Nephron (organoid): ENCODE measurements at regions not wholly inside any gene's neighbourhood (a gene's known extent, or its start where the extent isn't known, plus 50 kb on each side); places are given as distances from the start of the nearest gene placed in this dataset.
"Not testable (repeated sequence)": the region's sequence is repeated elsewhere in the genome, so short reads cannot be mapped to it uniquely, and the experiment has no call there.

ENCODE experiments used
- H3K27ac Mint-ChIP-seq, 3 experiments: 2 replicates each; pipeline ENCODE4 v1.8.0; 2020; ENCODE audit warnings: mixed read lengths in 3 of 3, mild to moderate bottlenecking in 2 of 3, moderate library complexity in 1 of 3
- H3K27me3 Mint-ChIP-seq: 2 replicates; pipeline ENCODE4 v1.8.0; 2021; ENCODE audit warnings: low read depth, mild to moderate bottlenecking, moderate library complexity, mixed read lengths
- H3K36me3 Mint-ChIP-seq: 2 replicates; pipeline ENCODE4 v1.8.0; 2020; ENCODE audit warnings: low read depth, mixed read lengths
- H3K4me1 Mint-ChIP-seq: 2 replicates; pipeline ENCODE4 v1.8.0; 2020; ENCODE audit warnings: mixed read lengths
- H3K4me3 Mint-ChIP-seq, 3 experiments: 2 replicates each; pipeline ENCODE4 v1.8.0; 2020; ENCODE audit warnings: mild to moderate bottlenecking in 3 of 3, mixed read lengths in 3 of 3, moderate library complexity in 2 of 3
- H3K9me3 Mint-ChIP-seq: 2 replicates; pipeline ENCODE4 v1.8.0; 2020; ENCODE audit warnings: mixed read lengths
- TF ChIP-seq, protein P1 (sequence below), 3 experiments: fragments of 200-600 bp; sonication (generic); IDR thresholded peaks; one replicate each; pipeline ENCODE4 v1.5.0; 2021; ENCODE audit warnings: antibody characterized with exemption in 3 of 3; ENCODE audit not compliant: unreplicated experiment in 3 of 3

GRCh38 chr5:118126159-118126558 lies 862.2 kb downstream of the DTWD2 start:
- Mint-ChIP-seq H3K9me3 (no peaks in the 10 kb centered on the region), H3K27ac (no peak overlapping the region), H3K4me1 (no peaks in the 10 kb centered on the region), H3K36me3 (no peaks in the 10 kb centered on the region), H3K4me3 (no peak overlapping the region), H3K27me3 (no peaks in the 10 kb centered on the region)
- TF ChIP-seq, protein P1, sequence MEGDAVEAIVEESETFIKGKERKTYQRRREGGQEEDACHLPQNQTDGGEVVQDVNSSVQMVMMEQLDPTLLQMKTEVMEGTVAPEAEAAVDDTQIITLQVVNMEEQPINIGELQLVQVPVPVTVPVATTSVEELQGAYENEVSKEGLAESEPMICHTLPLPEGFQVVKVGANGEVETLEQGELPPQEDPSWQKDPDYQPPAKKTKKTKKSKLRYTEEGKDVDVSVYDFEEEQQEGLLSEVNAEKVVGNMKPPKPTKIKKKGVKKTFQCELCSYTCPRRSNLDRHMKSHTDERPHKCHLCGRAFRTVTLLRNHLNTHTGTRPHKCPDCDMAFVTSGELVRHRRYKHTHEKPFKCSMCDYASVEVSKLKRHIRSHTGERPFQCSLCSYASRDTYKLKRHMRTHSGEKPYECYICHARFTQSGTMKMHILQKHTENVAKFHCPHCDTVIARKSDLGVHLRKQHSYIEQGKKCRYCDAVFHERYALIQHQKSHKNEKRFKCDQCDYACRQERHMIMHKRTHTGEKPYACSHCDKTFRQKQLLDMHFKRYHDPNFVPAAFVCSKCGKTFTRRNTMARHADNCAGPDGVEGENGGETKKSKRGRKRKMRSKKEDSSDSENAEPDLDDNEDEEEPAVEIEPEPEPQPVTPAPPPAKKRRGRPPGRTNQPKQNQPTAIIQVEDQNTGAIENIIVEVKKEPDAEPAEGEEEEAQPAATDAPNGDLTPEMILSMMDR (IDR thresholded peaks at IDR 0.05; ENCODE audit: unreplicated experiment in 3 of 3), result no peak

- TF ChIP-seq, protein P1 (IDR thresholded peaks at IDR 0.05; ENCODE audit: unreplicated experiment in 3 of 3), result no peak
- Mint-ChIP-seq H3K27me3 (no peaks in the 10 kb centered on the region), H3K4me1 (no peaks in the 10 kb centered on the region), H3K36me3 (no peaks in the 10 kb centered on the region), H3K27ac (no peak overlapping the region), H3K9me3 (no peaks in the 10 kb centered on the region), H3K4me3 (no peak overlapping the region)
Observed at GRCh38 chr5:118125687-118126086, 862.7 kb downstream of the DTWD2 start.

- no peaks in the 10 kb centered on the region for H3K27me3 Mint-ChIP-seq
- H3K36me3 Mint-ChIP-seq, result no peaks in the 10 kb centered on the region
- no peak overlapping the region for H3K4me3 Mint-ChIP-seq
- H3K9me3 Mint-ChIP-seq, result no peaks in the 10 kb centered on the region
- no peaks in the 10 kb centered on the region for H3K4me1 Mint-ChIP-seq
- H3K27ac Mint-ChIP-seq, result no peak overlapping the region
- TF ChIP-seq, protein P1 (IDR thresholded peaks at IDR 0.05; ENCODE audit: unreplicated experiment in 3 of 3), result no peak
Observed at GRCh38 chr5:118121258-118121657, 867.1 kb downstream of the DTWD2 start.

GRCh38 chr5:118115791-118116190 lies 872.6 kb downstream of the DTWD2 start:
- no peak overlapping the region for H3K4me3 Mint-ChIP-seq
- no peaks in the 10 kb centered on the region for H3K36me3 Mint-ChIP-seq
- no peaks in the 10 kb centered on the region for H3K27me3 Mint-ChIP-seq
- H3K9me3 Mint-ChIP-seq, result no peaks in the 10 kb centered on the region
- H3K27ac Mint-ChIP-seq, result no peak overlapping the region
- TF ChIP-seq, protein P1 (IDR thresholded peaks at IDR 0.05; ENCODE audit: unreplicated experiment in 3 of 3), result no peak
- no peaks in the 10 kb centered on the region for H3K4me1 Mint-ChIP-seq

GRCh38 chr5:118111956-118112355 lies 876.4 kb downstream of the DTWD2 start:
- Mint-ChIP-seq H3K9me3 (peaks cover 3% of the 10 kb centered on the region), H3K27me3 (no peaks in the 10 kb centered on the region), H3K4me3 (no peak overlapping the region), H3K4me1 (no peaks in the 10 kb centered on the region), H3K27ac (no peak overlapping the region), H3K36me3 (no peaks in the 10 kb centered on the region)
- TF ChIP-seq, protein P1 (IDR thresholded peaks at IDR 0.05; ENCODE audit: unreplicated experiment in 3 of 3), result no peak

- H3K27me3 Mint-ChIP-seq, H3K9me3 Mint-ChIP-seq, H3K36me3 Mint-ChIP-seq, H3K4me3 Mint-ChIP-seq, H3K4me1 Mint-ChIP-seq, H3K27ac Mint-ChIP-seq: not testable (repeated sequence)
Observed at GRCh38 chr5:118107246-118107645, 881.1 kb downstream of the DTWD2 start.
